Suppressor macrophage (primary cell): ENCODE measurements at regions not wholly inside any gene's neighbourhood (a gene's known extent, or its start where the extent isn't known, plus 50 kb on each side); places are given as distances from the start of the nearest gene placed in this dataset.

Source experiments
- DNase-seq, 4 experiments: peaks; one replicate each; pipeline ENCODE4 v3.0.0-alpha.2; 2020 to 2022

- no peak for DNase-seq
Observed at GRCh38 chr1:75083848-75084514, 50.2 kb upstream of the LHX8 start.
